ENCODE measurements at regions not wholly inside any gene's neighbourhood (a gene's known extent, or its start where the extent isn't known, plus 50 kb on each side); places are given as distances from the start of the nearest gene placed in this dataset.
A peak's percentile ranks its signal among the peaks of the same experiment; 100 is the strongest.
"Not testable (repeated sequence)": the region's sequence is repeated elsewhere in the genome, so short reads cannot be mapped to it uniquely, and the experiment has no call there.

DNA sequence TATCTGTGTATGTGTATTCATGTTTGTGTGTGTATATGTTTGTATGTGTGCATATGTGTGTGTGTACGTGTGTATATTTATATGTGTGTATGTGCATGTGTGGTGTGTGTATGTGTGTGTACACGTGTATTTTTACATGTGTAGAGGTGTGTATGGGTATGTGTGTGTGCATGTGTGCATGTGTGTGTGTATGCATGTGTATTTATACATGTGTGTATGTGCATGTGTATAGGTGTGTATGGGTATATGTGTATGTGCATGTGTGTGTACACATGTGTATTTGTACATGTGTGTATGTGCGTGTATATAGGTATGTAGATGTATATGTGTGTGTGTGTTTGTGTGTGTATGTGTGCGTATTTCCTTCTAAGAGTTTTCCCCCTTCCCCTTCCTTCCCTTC is 207.7 kb upstream of the ATP6AP2 start:
- Histone ChIP-seq H4K8ac (ENCODE audit: low read depth, low read length) (no peak overlapping the region), H3K36me3 (ENCODE audit: control insufficient read depth, insufficient read depth, low read length) (no peaks in the 10 kb centered on the region), H3K4me1 (ENCODE audit: control insufficient read depth, low read depth, low read length) (no peaks in the 10 kb centered on the region), H3K79me1 (ENCODE audit: low read length) (no peaks in the 10 kb centered on the region), H3K4ac (ENCODE audit: low read depth, low read length) (no peak overlapping the region), H3K9ac (ENCODE audit: low read length) (no peak overlapping the region), H3K56ac (ENCODE audit: low read length) (no peak overlapping the region), H2BK15ac (replicated peaks; ENCODE audit: low read depth) (no peak overlapping the region), H3K79me2 (ENCODE audit: control insufficient read depth, insufficient read depth, low read length) (no peaks in the 10 kb centered on the region), H3K4me2 (ENCODE audit: low read length) (no peak overlapping the region), H3K27ac (ENCODE audit: low read depth, low read length) (no peak overlapping the region), H3K27me3 (ENCODE audit: insufficient read depth, low read length, poor library complexity) (no peaks in the 10 kb centered on the region), H3K23ac (ENCODE audit: low read length) (no peak overlapping the region), H4K5ac (ENCODE audit: low read length) (no peak overlapping the region), H3K18ac (ENCODE audit: low read length) (no peak overlapping the region), H2AK5ac (ENCODE audit: low read length) (no peak overlapping the region), H2BK5ac (ENCODE audit: low read length) (no peak overlapping the region), H2BK120ac (ENCODE audit: low read depth, low read length) (no peak overlapping the region), H3K4me3 (ENCODE audit: low read length) (no peak overlapping the region)
- no CpG with 5 or more reads among the region's 4 CpGs for WGBS (ENCODE audit: extremely low coverage, insufficient coverage, low lambda C conversion rate)
- no peak for DNase-seq

DNA sequence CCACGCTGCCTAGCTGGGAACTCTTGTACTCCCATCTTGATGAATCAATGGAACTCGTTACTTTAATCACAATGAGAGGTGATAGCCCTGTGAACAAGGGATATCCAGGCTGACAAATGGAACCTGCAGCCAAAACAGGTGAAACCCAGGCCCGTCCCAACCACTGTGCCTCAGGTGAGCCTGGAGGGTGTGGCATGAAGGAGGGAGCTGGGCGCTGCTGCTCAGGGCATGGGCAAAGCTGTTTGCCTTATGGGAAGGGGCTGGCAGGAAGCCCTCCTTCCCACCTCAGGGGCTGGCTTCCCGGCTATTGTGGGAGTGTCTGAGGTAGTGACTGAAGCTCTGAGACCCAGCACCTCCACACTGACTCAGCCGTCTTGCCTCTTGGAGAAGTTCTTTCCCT is 209.4 kb upstream of the ATP6AP2 start:
- DNase-seq, result no peak
- Histone ChIP-seq H3K4me3 (ENCODE audit: low read length) (no peak overlapping the region), H2BK5ac (ENCODE audit: low read length) (no peak overlapping the region), H3K27ac (ENCODE audit: low read depth, low read length) (no peak overlapping the region), H3K4ac (ENCODE audit: low read depth, low read length) (no peak overlapping the region), H3K23ac (ENCODE audit: low read length) (no peak overlapping the region), H2BK15ac (replicated peaks; ENCODE audit: low read depth) (no peak overlapping the region), H2BK120ac (ENCODE audit: low read depth, low read length) (no peak overlapping the region), H3K36me3 (ENCODE audit: control insufficient read depth, insufficient read depth, low read length) (no peaks in the 10 kb centered on the region), H2AK5ac (ENCODE audit: low read length) (no peak overlapping the region), H3K27me3 (ENCODE audit: insufficient read depth, low read length, poor library complexity) (no peaks in the 10 kb centered on the region), H3K56ac (ENCODE audit: low read length) (no peak overlapping the region), H3K9ac (ENCODE audit: low read length) (no peak overlapping the region), H4K5ac (ENCODE audit: low read length) (no peak overlapping the region), H4K8ac (ENCODE audit: low read depth, low read length) (no peak overlapping the region), H3K4me1 (ENCODE audit: control insufficient read depth, low read depth, low read length) (no peaks in the 10 kb centered on the region), H3K18ac (ENCODE audit: low read length) (no peak overlapping the region), H3K4me2 (ENCODE audit: low read length) (no peak overlapping the region), H3K79me1 (ENCODE audit: low read length) (no peaks in the 10 kb centered on the region), H3K79me2 (ENCODE audit: control insufficient read depth, insufficient read depth, low read length) (no peaks in the 10 kb centered on the region)
- no CpG with 5 or more reads among the region's 6 CpGs for WGBS (ENCODE audit: extremely low coverage, insufficient coverage, low lambda C conversion rate)

- Histone ChIP-seq H3K23ac (ENCODE audit: low read length) (no peak overlapping the region), H3K4me3 (ENCODE audit: low read length) (no peak overlapping the region), H3K4me2 (ENCODE audit: low read length) (no peak overlapping the region), H4K5ac (ENCODE audit: low read length) (no peak overlapping the region), H3K79me1 (ENCODE audit: low read length) (no peaks in the 10 kb centered on the region), H3K18ac (ENCODE audit: low read length) (no peak overlapping the region), H3K4me1 (ENCODE audit: control insufficient read depth, low read depth, low read length) (no peaks in the 10 kb centered on the region), H2BK5ac (ENCODE audit: low read length) (no peak overlapping the region), H3K56ac (ENCODE audit: low read length) (no peak overlapping the region), H3K27ac (ENCODE audit: low read depth, low read length) (no peak overlapping the region), H3K9ac (ENCODE audit: low read length) (no peak overlapping the region), H3K79me2 (ENCODE audit: control insufficient read depth, insufficient read depth, low read length) (no peaks in the 10 kb centered on the region), H4K8ac (ENCODE audit: low read depth, low read length) (no peak overlapping the region), H2AK5ac (ENCODE audit: low read length) (no peak overlapping the region), H2BK15ac (replicated peaks; ENCODE audit: low read depth) (no peak overlapping the region), H2BK120ac (ENCODE audit: low read depth, low read length) (no peak overlapping the region), H3K27me3 (ENCODE audit: insufficient read depth, low read length, poor library complexity) (no peaks in the 10 kb centered on the region), H3K36me3 (ENCODE audit: control insufficient read depth, insufficient read depth, low read length) (no peaks in the 10 kb centered on the region), H3K4ac (ENCODE audit: low read depth, low read length) (no peak overlapping the region)
- WGBS (ENCODE audit: extremely low coverage, insufficient coverage, low lambda C conversion rate), result no CpG with 5 or more reads among the region's 6 CpGs
- DNase-seq, result peak; percentile 5
Measured at GRCh38 chrX:40368611-40369061, 212.1 kb upstream of the ATP6AP2 start.

GRCh38 chrX:40366661-40367060 is 214.1 kb upstream of the ATP6AP2 start:
- no peak overlapping the region for H3K18ac ChIP-seq (ENCODE audit: low read length)
- no peak overlapping the region for H3K4me3 ChIP-seq (ENCODE audit: low read length)
- no peak overlapping the region for H2BK5ac ChIP-seq (ENCODE audit: low read length)
- H4K8ac ChIP-seq (ENCODE audit: low read depth, low read length), result no peak overlapping the region
- no peaks in the 10 kb centered on the region for H3K4me1 ChIP-seq (ENCODE audit: control insufficient read depth, low read depth, low read length)
- no peaks in the 10 kb centered on the region for H3K79me1 ChIP-seq (ENCODE audit: low read length)
- H2AK5ac ChIP-seq (ENCODE audit: low read length), result no peak overlapping the region
- H4K5ac ChIP-seq (ENCODE audit: low read length), result no peak overlapping the region
- no peak overlapping the region for H3K4me2 ChIP-seq (ENCODE audit: low read length)
- H3K36me3 ChIP-seq (ENCODE audit: control insufficient read depth, insufficient read depth, low read length), result no peaks in the 10 kb centered on the region
- H3K23ac ChIP-seq (ENCODE audit: low read length), result no peak overlapping the region
- no peak overlapping the region for H2BK120ac ChIP-seq (ENCODE audit: low read depth, low read length)
- no CpG with 5 or more reads among the region's 3 CpGs for WGBS (ENCODE audit: extremely low coverage, insufficient coverage, low lambda C conversion rate)
- no peak overlapping the region for H3K4ac ChIP-seq (ENCODE audit: low read depth, low read length)
- H3K27ac ChIP-seq (ENCODE audit: low read depth, low read length), result no peak overlapping the region
- no peak overlapping the region for H3K56ac ChIP-seq (ENCODE audit: low read length)
- no peak overlapping the region for H3K9ac ChIP-seq (ENCODE audit: low read length)
- no peaks in the 10 kb centered on the region for H3K79me2 ChIP-seq (ENCODE audit: control insufficient read depth, insufficient read depth, low read length)
- H2BK15ac ChIP-seq (replicated peaks; ENCODE audit: low read depth), result no peak overlapping the region
- peak; percentile 44 for DNase-seq
- H3K27me3 ChIP-seq (ENCODE audit: insufficient read depth, low read length, poor library complexity), result no peaks in the 10 kb centered on the region

DNA sequence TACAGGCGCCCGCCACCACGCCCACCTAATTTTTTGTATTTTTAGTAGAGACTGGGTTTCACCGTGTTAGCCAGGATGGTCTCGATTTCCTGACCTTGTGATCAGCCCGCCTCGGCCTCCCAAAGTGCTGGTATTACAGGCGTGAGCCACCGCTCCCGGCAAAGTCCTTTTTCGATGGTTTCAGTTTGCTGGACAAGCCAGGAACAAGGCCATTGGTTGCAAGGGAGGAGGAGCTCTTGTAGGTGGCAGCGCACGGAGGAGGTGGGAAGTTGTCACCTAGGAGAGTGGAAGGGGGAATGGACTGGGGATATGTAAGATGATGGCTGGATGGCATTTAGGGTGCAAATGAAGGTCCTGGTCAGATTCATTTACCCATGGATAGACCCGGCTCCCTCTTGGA is 218.5 kb upstream of the ATP6AP2 start:
- H3K18ac ChIP-seq (ENCODE audit: low read length); H3K4ac ChIP-seq (ENCODE audit: low read depth, low read length): not testable (repeated sequence)
- WGBS (ENCODE audit: extremely low coverage, insufficient coverage, low lambda C conversion rate), result no CpG with 5 or more reads among the region's 14 CpGs

GRCh38 chrX:40360557-40360956 is 220.2 kb upstream of the ATP6AP2 start:
- Histone ChIP-seq H2AK5ac (ENCODE audit: low read length) (no peak overlapping the region), H2BK5ac (ENCODE audit: low read length) (no peak overlapping the region), H3K4me3 (ENCODE audit: low read length) (no peak overlapping the region), H3K79me2 (ENCODE audit: control insufficient read depth, insufficient read depth, low read length) (no peaks in the 10 kb centered on the region), H3K23ac (ENCODE audit: low read length) (no peak overlapping the region), H2BK120ac (ENCODE audit: low read depth, low read length) (no peak overlapping the region), H3K27me3 (ENCODE audit: insufficient read depth, low read length, poor library complexity) (no peaks in the 10 kb centered on the region), H4K5ac (ENCODE audit: low read length) (no peak overlapping the region), H3K18ac (ENCODE audit: low read length) (no peak overlapping the region), H4K8ac (ENCODE audit: low read depth, low read length) (no peak overlapping the region), H3K4ac (ENCODE audit: low read depth, low read length) (no peak overlapping the region), H2BK15ac (replicated peaks; ENCODE audit: low read depth) (no peak overlapping the region), H3K4me1 (ENCODE audit: control insufficient read depth, low read depth, low read length) (no peaks in the 10 kb centered on the region), H3K79me1 (ENCODE audit: low read length) (no peaks in the 10 kb centered on the region), H3K36me3 (ENCODE audit: control insufficient read depth, insufficient read depth, low read length) (no peaks in the 10 kb centered on the region), H3K9ac (ENCODE audit: low read length) (no peak overlapping the region), H3K4me2 (ENCODE audit: low read length) (no peak overlapping the region), H3K27ac (ENCODE audit: low read depth, low read length) (no peak overlapping the region), H3K56ac (ENCODE audit: low read length) (no peak overlapping the region)
- WGBS (ENCODE audit: extremely low coverage, insufficient coverage, low lambda C conversion rate), result no CpG with 5 or more reads among the region's 24 CpGs
- DNase-seq, result no peak

More for the DNA sequence above, 218.5 kb upstream of the ATP6AP2 start:
- H2BK120ac ChIP-seq (ENCODE audit: low read depth, low read length); H3K4me2 ChIP-seq (ENCODE audit: low read length); H3K27ac ChIP-seq (ENCODE audit: low read depth, low read length); H3K56ac ChIP-seq (ENCODE audit: low read length); H3K4me1 ChIP-seq (ENCODE audit: control insufficient read depth, low read depth, low read length); H3K36me3 ChIP-seq (ENCODE audit: control insufficient read depth, insufficient read depth, low read length); H4K8ac ChIP-seq (ENCODE audit: low read depth, low read length); H3K23ac ChIP-seq (ENCODE audit: low read length); DNase-seq; H3K9ac ChIP-seq (ENCODE audit: low read length); H3K79me1 ChIP-seq (ENCODE audit: low read length); H4K5ac ChIP-seq (ENCODE audit: low read length); H2BK15ac ChIP-seq (replicated peaks; ENCODE audit: low read depth); H3K79me2 ChIP-seq (ENCODE audit: control insufficient read depth, insufficient read depth, low read length); H2AK5ac ChIP-seq (ENCODE audit: low read length); H2BK5ac ChIP-seq (ENCODE audit: low read length); H3K4me3 ChIP-seq (ENCODE audit: low read length); H3K27me3 ChIP-seq (ENCODE audit: insufficient read depth, low read length, poor library complexity): not testable (repeated sequence)
